Stimulated activated CD8-positive, alpha-beta memory T cell treated with anti-CD3 and anti-CD28 coated beads, Interleukin-4, amount 100 ng/mL, for 48 hours (primary cell): ENCODE measurements at regions not wholly inside any gene's neighbourhood (a gene's known extent, or its start where the extent isn't known, plus 50 kb on each side); places are given as distances from the start of the nearest gene placed in this dataset.
A peak's percentile ranks its signal among the peaks of the same experiment; 100 is the strongest.
"Not testable (repeated sequence)": the region's sequence is repeated elsewhere in the genome, so short reads cannot be mapped to it uniquely, and the experiment has no call there.

Experiments used
- DNase-seq: peaks from one replicate; pipeline ENCODE4 v3.0.0-alpha.2; 2020

- DNase-seq = not testable (repeated sequence)
Observed at GRCh38 chr13:18624061-18624460, 557.6 kb downstream of the TUBA3C start.

GRCh38 chr13:18618442-18618841, 563.2 kb downstream of the TUBA3C start:
- DNase-seq = not testable (repeated sequence)

GRCh38 chr13:18610476-18610875, 571.1 kb downstream of the TUBA3C start:
- DNase-seq = not testable (repeated sequence)

GRCh38 chr13:18609371-18609770, 572.3 kb downstream of the TUBA3C start:
- not testable (repeated sequence) for DNase-seq

GRCh38 chr13:18608851-18609250, 572.8 kb downstream of the TUBA3C start:
- not testable (repeated sequence) for DNase-seq

- DNase-seq = not testable (repeated sequence)
Observed at GRCh38 chr13:18600366-18600765, 581.3 kb downstream of the TUBA3C start.

GRCh38 chr13:18599791-18600211, 581.8 kb downstream of the TUBA3C start:
- DNase-seq = peak; percentile 36

- not testable (repeated sequence) for DNase-seq
Observed at GRCh38 chr13:18598543-18598942, 583.1 kb downstream of the TUBA3C start.

GRCh38 chr13:18597940-18598339, 583.7 kb downstream of the TUBA3C start:
- not testable (repeated sequence) for DNase-seq

GRCh38 chr13:18577103-18577502, 604.5 kb downstream of the TUBA3C start:
- not testable (repeated sequence) for DNase-seq

- not testable (repeated sequence) for DNase-seq
Observed at GRCh38 chr13:18567890-18568289, 613.7 kb downstream of the TUBA3C start.
